K562 (cell line): ENCODE measurements at regions not wholly inside any gene's neighbourhood (a gene's known extent, or its start where the extent isn't known, plus 50 kb on each side); places are given as distances from the start of the nearest gene placed in this dataset.

Experiments used
- ATAC-seq: fragments of 200-7000 bp; cut with Tn5 transposase; 3 replicates; pipeline ENCODE4 v1.9.1; 2020; ENCODE audit warnings: moderate library complexity
- BruUV-seq: library from RNA; stranded (reverse); fragments of 400-500 nt; replicated peaks from 2 replicates; lab custom pipeline; 2021; lab: Mats Ljungman, UMichigan
- CTCF ChIA-PET: fragments of 300-600 bp; formaldehyde crosslinking; extraction: SDS; loops from one replicate; lab custom pipeline; 2021; ENCODE audit warnings: low intra/inter-chr PET ratio; lab: Yijun Ruan, JAX
- POLR2A ChIA-PET: fragments of 300-600, 350-650 bp; sonication (Branson Sonifier 250); formaldehyde crosslinking; extraction: SDS; loops from one replicate; lab custom pipeline; 2021; ENCODE audit warnings: antibody characterized with exemption, inconsistent platforms; lab: Yijun Ruan, JAX
- DNase-seq, 4 experiments: peaks; one replicate each; pipeline versions ENCODE4 v3.0.0 to v3.0.0-alpha.2; 2011 to 2018; ENCODE audit warnings: low spot score in 3 of 4, mixed read lengths in 3 of 4; ENCODE audit errors: extremely low read depth in 1 of 4
- FAIRE-seq: peaks from 2 replicates; lab custom pipeline; 2011; peaks lifted over from hg19 to GRCh38; lab: Jason Lieb, UNC
- H2AFZ ChIP-seq: 2 replicates; pipeline ENCODE4 v1.6.0; 2011; ENCODE audit warnings: low read depth, low read length, control low read depth, inconsistent platforms
- H3K27ac ChIP-seq: fragments of 200-600 bp; 3 replicates; pipeline ENCODE4 v1.8.0; 2011; ENCODE audit warnings: low read depth, mild to moderate bottlenecking, control low read depth, inconsistent platforms, low read length, moderate library complexity, mixed read lengths; ENCODE audit errors: extremely low read depth
- H3K27me3 ChIP-seq, 2 experiments: fragments of 300-600 bp in 1 of 2; 2 replicates in 1 of 2; 3 replicates in 1 of 2; pipeline versions ENCODE4 v1.6.0 to v1.8.0; 2011; ENCODE audit warnings: inconsistent platforms in 2 of 2, low read length in 2 of 2, mild to moderate bottlenecking in 1 of 2, mixed read lengths in 1 of 2, moderate library complexity in 1 of 2; ENCODE audit not compliant: control insufficient read depth in 2 of 2, insufficient read depth in 2 of 2
- H3K36me3 ChIP-seq: fragments of 300-600 bp; 3 replicates; pipeline ENCODE4 v1.8.0; 2011; ENCODE audit warnings: mild to moderate bottlenecking, low read length, inconsistent platforms; ENCODE audit not compliant: control insufficient read depth, insufficient read depth
- H3K4me1 ChIP-seq, 2 experiments: fragments of 200-600 bp in 1 of 2; replicated peaks in 1 of 2; 2 replicates in 1 of 2; 3 replicates in 1 of 2; pipeline versions ENCODE4 v1.5.1 to v1.8.0; 2011; ENCODE audit warnings: inconsistent platforms in 2 of 2, low read length in 2 of 2, mild to moderate bottlenecking in 1 of 2, mixed read lengths in 1 of 2, moderate library complexity in 1 of 2; ENCODE audit not compliant: control insufficient read depth in 2 of 2, insufficient read depth in 2 of 2
- H3K4me2 ChIP-seq: 2 replicates; pipeline ENCODE4 v1.6.1; 2011; ENCODE audit warnings: low read length, control low read depth, inconsistent platforms, mixed read lengths; ENCODE audit not compliant: insufficient read depth
- H3K4me3 ChIP-seq: fragments of 200-600 bp; sonication (generic), shearing (Covaris generic); 2 replicates; pipeline ENCODE4 v1.5.1; 2016; ENCODE audit warnings: control low read depth, inconsistent platforms
- H3K79me2 ChIP-seq: fragments of 200-600 bp; 3 replicates; pipeline ENCODE4 v1.8.0; 2011; ENCODE audit warnings: low read length, inconsistent platforms; ENCODE audit not compliant: control insufficient read depth, insufficient read depth
- H3K9ac ChIP-seq, 2 experiments: 2 replicates each; pipeline versions ENCODE4 v1.6.0 to v1.6.1; 2011; ENCODE audit warnings: low read depth in 2 of 2, low read length in 2 of 2, control low read depth in 1 of 2, inconsistent platforms in 1 of 2, mild to moderate bottlenecking in 1 of 2, mixed read lengths in 1 of 2; ENCODE audit not compliant: insufficient read depth in 1 of 2
- H3K9me1 ChIP-seq: one replicate; pipeline ENCODE4 v1.6.0; 2011; ENCODE audit warnings: inconsistent platforms, mild to moderate bottlenecking, low read length, moderate library complexity; ENCODE audit not compliant: control insufficient read depth, insufficient read depth
- H3K9me3 ChIP-seq: replicated peaks from 2 replicates; pipeline ENCODE4 v1.5.1; 2011; ENCODE audit warnings: low read depth, low read length, inconsistent platforms; ENCODE audit not compliant: control insufficient read depth, insufficient read depth
- H4K20me1 ChIP-seq: replicated peaks from 2 replicates; pipeline ENCODE4 v1.6.1; 2011; ENCODE audit warnings: low read length, inconsistent platforms, mixed read lengths; ENCODE audit not compliant: control insufficient read depth, insufficient read depth
- DNMT1 ChIP-seq: fragments of 450-650 bp; IDR thresholded peaks from 2 replicates; pipeline ENCODE4 v1.6.1; 2016; ENCODE audit warnings: antibody characterized with exemption, mild to moderate bottlenecking
- GTF2A2 ChIP-seq: IDR thresholded peaks from 2 replicates; pipeline ENCODE4 v1.6.1; 2016; ENCODE audit warnings: mild to moderate bottlenecking, missing genetic modification characterization, missing compliant biosample characterization
- MCM7 ChIP-seq, 2 experiments: fragments of 450-650 bp; IDR thresholded peaks; 2 replicates each; pipeline ENCODE4 v1.6.1; 2016 to 2018
- PBX2 ChIP-seq, 2 experiments: IDR thresholded peaks in 1 of 2; conservative IDR thresholded peaks in 1 of 2; 2 replicates each; pipeline ENCODE4 v1.6.1; 2016; ENCODE audit warnings: low read depth in 2 of 2, mild to moderate bottlenecking in 1 of 2, missing compliant biosample characterization in 1 of 2, missing genetic modification characterization in 1 of 2, moderate library complexity in 1 of 2
- ZBED1 ChIP-seq: IDR thresholded peaks from 2 replicates; pipeline ENCODE4 v1.6.1; 2014
- ZKSCAN8 ChIP-seq: fragments of 200-800 bp; sonication (Bioruptor generic); IDR thresholded peaks from 2 replicates; pipeline ENCODE4 v1.6.1; 2016; ENCODE audit warnings: missing genetic modification characterization, missing compliant biosample characterization
- ZNF347 ChIP-seq: fragments of 450-650 bp; formaldehyde crosslinking; IDR thresholded peaks from 2 replicates; pipeline ENCODE4 v1.4.0; 2020; ENCODE audit warnings: low read depth, mild to moderate bottlenecking, moderate library complexity
- WGBS: fragments of 100-300 bp; shearing (Covaris generic); methylation state at CpG from one replicate; pipeline ENCODE4 v1.1.6; 2016; ENCODE audit warnings: low coverage, mixed read lengths; ENCODE audit not compliant: insufficient coverage; ENCODE audit errors: missing lambda C conversion rate; 5-methylcytosine and 5-hydroxymethylcytosine counted together
- in situ Hi-C: fragments of 300-500 bp; cut with MboI; formaldehyde crosslinking; loops from 4 replicates; pipeline ENCODE4 v1.15.0; 2018; ENCODE audit warnings: inconsistent platforms, mixed read lengths
- intact Hi-C: fragments of 100-400 bp; cut with micrococcal nuclease; formaldehyde crosslinking; loops from 2 replicates; pipeline ENCODE4 v1.14.2; 2022
- TF ChIP-seq, protein P1 (sequence below), 2 experiments: fragments of 450-650 bp in 1 of 2; sonication (generic) in 1 of 2; formaldehyde crosslinking in 1 of 2; IDR thresholded peaks; 2 replicates each; pipeline versions ENCODE4 v1.7.1 to v1.9.0; 2016 to 2022; ENCODE audit warnings: inconsistent platforms in 1 of 2, mild to moderate bottlenecking in 1 of 2, missing genetic modification reagents in 1 of 2
- TF ChIP-seq, protein P2 (sequence below): sonication (generic); formaldehyde crosslinking; IDR thresholded peaks from 2 replicates; pipeline ENCODE4 v1.8.0; 2022; ENCODE audit warnings: missing genetic modification reagents, mild to moderate bottlenecking, moderate library complexity, borderline replicate concordance

GRCh38 chr4:132662456-132662855, 486.6 kb upstream of the PCDH10 start:
- H3K36me3 ChIP-seq, result no peaks in the 10 kb centered on the region
- intact Hi-C loops, result no loop called here
- no peak overlapping the region for H3K27ac ChIP-seq
- CTCF ChIA-PET, result no interaction called here
- no peaks in the 10 kb centered on the region for H3K27me3 ChIP-seq
- no peak overlapping the region for H3K4me3 ChIP-seq
- POLR2A ChIA-PET, result no interaction called here
- BruUV-seq, result no TSS peak
- FAIRE-seq, result no peak
- H3K4me2 ChIP-seq, result no peak overlapping the region
- no peaks in the 10 kb centered on the region for H3K79me2 ChIP-seq
- WGBS, result 0% methylated on average over 1 of the region's 1 CpG
- no peak overlapping the region for H3K9ac ChIP-seq
- no peaks in the 10 kb centered on the region; the same call in 1 of the 2 replicates for H3K9me3 ChIP-seq
- no peak for DNase-seq
- no peak overlapping the region for H2AFZ ChIP-seq
- in situ Hi-C loops, result no loop called here
- H4K20me1 ChIP-seq, result no peaks in the 10 kb centered on the region
- no peaks in the 10 kb centered on the region for H3K4me1 ChIP-seq
- ATAC-seq, result no peak
- H3K9me1 ChIP-seq, result no peaks in the 10 kb centered on the region
- no peak for TF ChIP-seq ZBED1
- TF ChIP-seq, protein P1, sequence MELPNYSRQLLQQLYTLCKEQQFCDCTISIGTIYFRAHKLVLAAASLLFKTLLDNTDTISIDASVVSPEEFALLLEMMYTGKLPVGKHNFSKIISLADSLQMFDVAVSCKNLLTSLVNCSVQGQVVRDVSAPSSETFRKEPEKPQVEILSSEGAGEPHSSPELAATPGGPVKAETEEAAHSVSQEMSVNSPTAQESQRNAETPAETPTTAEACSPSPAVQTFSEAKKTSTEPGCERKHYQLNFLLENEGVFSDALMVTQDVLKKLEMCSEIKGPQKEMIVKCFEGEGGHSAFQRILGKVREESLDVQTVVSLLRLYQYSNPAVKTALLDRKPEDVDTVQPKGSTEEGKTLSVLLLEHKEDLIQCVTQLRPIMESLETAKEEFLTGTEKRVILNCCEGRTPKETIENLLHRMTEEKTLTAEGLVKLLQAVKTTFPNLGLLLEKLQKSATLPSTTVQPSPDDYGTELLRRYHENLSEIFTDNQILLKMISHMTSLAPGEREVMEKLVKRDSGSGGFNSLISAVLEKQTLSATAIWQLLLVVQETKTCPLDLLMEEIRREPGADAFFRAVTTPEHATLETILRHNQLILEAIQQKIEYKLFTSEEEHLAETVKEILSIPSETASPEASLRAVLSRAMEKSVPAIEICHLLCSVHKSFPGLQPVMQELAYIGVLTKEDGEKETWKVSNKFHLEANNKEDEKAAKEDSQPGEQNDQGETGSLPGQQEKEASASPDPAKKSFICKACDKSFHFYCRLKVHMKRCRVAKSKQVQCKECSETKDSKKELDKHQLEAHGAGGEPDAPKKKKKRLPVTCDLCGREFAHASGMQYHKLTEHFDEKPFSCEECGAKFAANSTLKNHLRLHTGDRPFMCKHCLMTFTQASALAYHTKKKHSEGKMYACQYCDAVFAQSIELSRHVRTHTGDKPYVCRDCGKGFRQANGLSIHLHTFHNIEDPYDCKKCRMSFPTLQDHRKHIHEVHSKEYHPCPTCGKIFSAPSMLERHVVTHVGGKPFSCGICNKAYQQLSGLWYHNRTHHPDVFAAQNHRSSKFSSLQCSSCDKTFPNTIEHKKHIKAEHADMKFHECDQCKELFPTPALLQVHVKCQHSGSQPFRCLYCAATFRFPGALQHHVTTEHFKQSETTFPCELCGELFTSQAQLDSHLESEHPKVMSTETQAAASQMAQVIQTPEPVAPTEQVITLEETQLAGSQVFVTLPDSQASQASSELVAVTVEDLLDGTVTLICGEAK (IDR thresholded peaks at IDR 0.05), result no peak
- TF ChIP-seq, protein P1 (CRISPR knock-in tag; IDR thresholded peaks at IDR 0.05), result no peak
- TF ChIP-seq, protein P2, sequence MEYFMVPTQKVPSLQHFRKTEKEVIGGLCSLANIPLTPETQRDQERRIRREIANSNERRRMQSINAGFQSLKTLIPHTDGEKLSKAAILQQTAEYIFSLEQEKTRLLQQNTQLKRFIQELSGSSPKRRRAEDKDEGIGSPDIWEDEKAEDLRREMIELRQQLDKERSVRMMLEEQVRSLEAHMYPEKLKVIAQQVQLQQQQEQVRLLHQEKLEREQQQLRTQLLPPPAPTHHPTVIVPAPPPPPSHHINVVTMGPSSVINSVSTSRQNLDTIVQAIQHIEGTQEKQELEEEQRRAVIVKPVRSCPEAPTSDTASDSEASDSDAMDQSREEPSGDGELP (CRISPR knock-in tag), result no peak
- no peak for TF ChIP-seq ZNF347
- TF ChIP-seq DNMT1, result no peak
- no peak for TF ChIP-seq MCM7 (IDR thresholded peaks at IDR 0.05)
- TF ChIP-seq PBX2 (CRISPR knock-in tag; IDR thresholded peaks at IDR 0.05; ENCODE audit: low read depth), result no peak
- TF ChIP-seq PBX2 (tag; conservative IDR thresholded peaks at IDR 0.05; ENCODE audit: low read depth), result no peak
- no peak for TF ChIP-seq ZKSCAN8 (CRISPR knock-in tag)
- no peak for TF ChIP-seq GTF2A2 (tag)
